ENCODE measurements at regions not wholly inside any gene's neighbourhood (a gene's known extent, or its start where the extent isn't known, plus 50 kb on each side); places are given as distances from the start of the nearest gene placed in this dataset.

DNA sequence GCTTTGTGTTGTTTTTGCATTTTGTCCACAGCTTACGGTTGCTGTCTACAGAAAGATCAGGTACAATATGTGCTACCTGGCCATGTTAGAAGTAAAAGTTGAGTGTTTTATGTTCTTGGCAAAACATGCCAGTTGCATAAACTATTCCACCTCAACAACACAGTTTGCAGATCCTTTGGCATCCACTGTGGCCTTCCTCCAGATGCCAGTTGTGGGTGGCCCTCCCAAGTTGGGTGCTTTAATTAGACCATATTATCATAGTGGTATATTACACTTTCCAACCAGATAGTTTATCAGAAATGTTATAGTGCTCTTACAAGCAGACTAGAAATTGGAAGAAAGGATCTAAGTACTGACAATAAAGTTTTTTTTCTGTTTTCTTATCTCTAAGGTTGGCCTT, 386.9 kb upstream of the KCNN2 start:
- H3K36me3 ChIP-seq (ENCODE audit: control insufficient read depth, insufficient read depth, low read length) = no peaks in the 10 kb centered on the region
- no peak overlapping the region for H3K4me3 ChIP-seq (ENCODE audit: low read depth, low read length)
- no peak for DNase-seq (ENCODE audit: low read depth)
- TF ChIP-seq, protein P1, sequence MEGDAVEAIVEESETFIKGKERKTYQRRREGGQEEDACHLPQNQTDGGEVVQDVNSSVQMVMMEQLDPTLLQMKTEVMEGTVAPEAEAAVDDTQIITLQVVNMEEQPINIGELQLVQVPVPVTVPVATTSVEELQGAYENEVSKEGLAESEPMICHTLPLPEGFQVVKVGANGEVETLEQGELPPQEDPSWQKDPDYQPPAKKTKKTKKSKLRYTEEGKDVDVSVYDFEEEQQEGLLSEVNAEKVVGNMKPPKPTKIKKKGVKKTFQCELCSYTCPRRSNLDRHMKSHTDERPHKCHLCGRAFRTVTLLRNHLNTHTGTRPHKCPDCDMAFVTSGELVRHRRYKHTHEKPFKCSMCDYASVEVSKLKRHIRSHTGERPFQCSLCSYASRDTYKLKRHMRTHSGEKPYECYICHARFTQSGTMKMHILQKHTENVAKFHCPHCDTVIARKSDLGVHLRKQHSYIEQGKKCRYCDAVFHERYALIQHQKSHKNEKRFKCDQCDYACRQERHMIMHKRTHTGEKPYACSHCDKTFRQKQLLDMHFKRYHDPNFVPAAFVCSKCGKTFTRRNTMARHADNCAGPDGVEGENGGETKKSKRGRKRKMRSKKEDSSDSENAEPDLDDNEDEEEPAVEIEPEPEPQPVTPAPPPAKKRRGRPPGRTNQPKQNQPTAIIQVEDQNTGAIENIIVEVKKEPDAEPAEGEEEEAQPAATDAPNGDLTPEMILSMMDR (IDR thresholded peaks at IDR 0.05; ENCODE audit: insufficient read depth, low read depth, low read length) = no peak
- ChIA-PET CTCF (no interaction called here), POLR2A (no interaction called here)
- no peaks in the 10 kb centered on the region for H3K27me3 ChIP-seq (ENCODE audit: control insufficient read depth, insufficient read depth, low read length)

DNA sequence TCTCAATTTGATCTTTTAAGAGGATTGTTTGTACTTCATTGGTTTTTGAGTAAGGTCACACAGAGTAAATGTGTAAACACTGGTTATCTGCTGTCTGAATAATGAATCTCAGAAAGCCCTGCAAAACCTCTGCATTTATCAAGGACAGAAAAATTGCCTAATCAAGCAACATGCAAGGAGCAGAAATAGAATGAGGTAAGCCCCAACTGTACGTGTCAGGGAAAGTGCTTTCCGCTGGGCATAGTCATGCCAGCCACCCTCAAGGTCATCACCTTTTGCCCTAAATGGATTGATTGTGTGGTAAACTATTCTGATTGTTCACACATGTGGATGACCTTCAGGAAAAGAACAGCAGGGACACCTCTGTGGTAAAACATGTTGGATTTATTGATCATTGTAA, 376.9 kb upstream of the KCNN2 start:
- TF ChIP-seq, protein P1 (IDR thresholded peaks at IDR 0.05; ENCODE audit: insufficient read depth, low read depth, low read length) = no peak
- no peak overlapping the region for H3K4me3 ChIP-seq (ENCODE audit: low read depth, low read length)
- POLR2A ChIA-PET = no interaction called here

DNA sequence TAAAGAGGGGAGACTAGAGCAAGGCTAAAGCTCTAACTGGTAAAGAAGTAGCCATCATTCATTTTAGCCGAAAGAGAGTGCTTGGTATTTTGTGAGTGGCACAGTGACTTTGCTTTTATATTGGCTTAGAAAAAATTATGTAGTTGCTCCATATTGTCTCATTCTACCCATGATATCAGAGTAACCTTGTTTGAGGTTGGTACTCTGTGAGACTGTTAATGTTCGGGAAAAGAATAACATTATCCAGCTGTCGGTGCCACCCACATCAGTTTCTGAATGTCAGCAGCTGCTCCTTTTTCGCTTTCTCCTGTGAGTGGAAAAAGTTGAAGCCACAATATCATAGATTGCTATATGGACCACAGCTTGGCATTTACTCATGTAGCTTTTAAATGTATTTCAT, 376.4 kb upstream of the KCNN2 start:
- ChIA-PET CTCF (no interaction called here), POLR2A (no interaction called here)
- no peaks in the 10 kb centered on the region for H3K36me3 ChIP-seq (ENCODE audit: control insufficient read depth, insufficient read depth, low read length)
- no peaks in the 10 kb centered on the region for H3K27me3 ChIP-seq (ENCODE audit: control insufficient read depth, insufficient read depth, low read length)
- no peak overlapping the region for H3K4me3 ChIP-seq (ENCODE audit: low read depth, low read length)
- TF ChIP-seq, protein P1 (IDR thresholded peaks at IDR 0.05; ENCODE audit: insufficient read depth, low read depth, low read length) = no peak
- no peak for DNase-seq (ENCODE audit: low read depth)

More for the DNA sequence above, 376.9 kb upstream of the KCNN2 start:
- no peak for DNase-seq (ENCODE audit: low read depth)
- CTCF ChIA-PET = no interaction called here
- Histone ChIP-seq H3K27me3 (ENCODE audit: control insufficient read depth, insufficient read depth, low read length) (no peaks in the 10 kb centered on the region), H3K36me3 (ENCODE audit: control insufficient read depth, insufficient read depth, low read length) (no peaks in the 10 kb centered on the region)

DNA sequence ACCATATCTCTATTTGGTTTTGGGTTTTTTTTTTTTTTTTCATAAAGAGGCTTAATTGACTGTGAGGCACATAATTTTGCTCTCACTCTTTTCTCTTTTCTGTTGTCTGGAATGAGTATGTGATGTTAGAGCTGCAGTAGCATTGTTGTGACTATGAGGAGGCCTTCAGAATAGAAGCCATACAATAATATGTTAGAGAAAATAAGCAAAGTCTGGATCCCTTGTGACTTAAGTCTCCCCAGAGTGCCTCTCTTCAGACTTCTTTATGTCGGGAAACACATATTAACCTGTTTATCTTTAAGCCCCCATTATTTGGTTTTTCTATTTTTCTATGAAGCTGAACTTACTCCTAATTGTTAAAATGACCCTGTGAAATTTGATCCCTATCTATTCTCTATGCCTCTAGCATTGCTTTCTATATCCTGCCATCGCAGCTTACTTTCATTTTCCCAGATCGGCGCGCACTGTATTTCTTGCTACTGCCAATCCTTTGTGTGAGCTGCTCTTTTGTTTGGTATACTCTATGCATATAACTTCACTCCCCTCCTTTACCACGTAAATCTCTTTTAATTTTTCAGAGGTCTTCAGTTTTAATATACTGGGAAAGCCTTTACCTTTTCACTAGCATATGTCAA, 372.5 kb upstream of the KCNN2 start:
- POLR2A ChIA-PET = no interaction called here
- Histone ChIP-seq H3K27me3 (ENCODE audit: control insufficient read depth, insufficient read depth, low read length) (no peaks in the 10 kb centered on the region), H3K36me3 (ENCODE audit: control insufficient read depth, insufficient read depth, low read length) (no peaks in the 10 kb centered on the region), H3K4me3 (ENCODE audit: low read depth, low read length) (no peak overlapping the region)
- TF ChIP-seq, protein P1 (IDR thresholded peaks at IDR 0.05; ENCODE audit: insufficient read depth, low read depth, low read length) = no peak
- CTCF ChIA-PET = no interaction called here
- DNase-seq (ENCODE audit: low read depth) = no peak

DNA sequence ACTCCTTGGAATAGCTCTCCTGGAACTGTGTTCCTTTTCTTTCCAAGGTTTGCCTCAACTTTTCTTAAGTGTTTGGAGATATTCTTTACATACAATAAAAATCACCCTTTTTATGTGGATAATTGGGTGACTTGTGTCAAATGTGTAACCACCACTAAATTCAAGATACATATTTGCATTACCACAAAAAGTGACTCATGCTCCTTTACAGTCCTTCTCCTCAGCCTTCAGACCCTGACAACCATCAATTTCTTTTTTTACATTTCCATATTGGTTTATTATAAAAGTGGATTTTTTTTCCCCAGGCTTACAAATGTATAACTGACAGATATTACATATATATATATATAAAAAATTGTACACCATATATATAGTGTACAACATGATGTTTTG, 372.0 kb upstream of the KCNN2 start:
- Histone ChIP-seq H3K27me3 (ENCODE audit: control insufficient read depth, insufficient read depth, low read length) (no peaks in the 10 kb centered on the region), H3K36me3 (ENCODE audit: control insufficient read depth, insufficient read depth, low read length) (no peaks in the 10 kb centered on the region), H3K4me3 (ENCODE audit: low read depth, low read length) (no peak overlapping the region)
- ChIA-PET POLR2A (no interaction called here), CTCF (no interaction called here)
- TF ChIP-seq, protein P1 (IDR thresholded peaks at IDR 0.05; ENCODE audit: insufficient read depth, low read depth, low read length) = no peak
- DNase-seq (ENCODE audit: low read depth) = no peak

Measured in BJ (cell line).